SK-N-MC (cell line): ENCODE measurements at regions not wholly inside any gene's neighbourhood (a gene's known extent, or its start where the extent isn't known, plus 50 kb on each side); places are given as distances from the start of the nearest gene placed in this dataset.

Experiments
- EZH2 ChIP-seq: fragments of 200-600 bp; sonication (generic); IDR thresholded peaks from one replicate; pipeline ENCODE4 v1.6.1; 2017; ENCODE audit warnings: antibody characterized with exemption
- POLR2AphosphoS5 ChIP-seq: IDR thresholded peaks from 2 replicates; pipeline ENCODE4 v1.6.1; 2012; ENCODE audit warnings: mild to moderate bottlenecking, low read depth, low read length, borderline replicate concordance

DNA sequence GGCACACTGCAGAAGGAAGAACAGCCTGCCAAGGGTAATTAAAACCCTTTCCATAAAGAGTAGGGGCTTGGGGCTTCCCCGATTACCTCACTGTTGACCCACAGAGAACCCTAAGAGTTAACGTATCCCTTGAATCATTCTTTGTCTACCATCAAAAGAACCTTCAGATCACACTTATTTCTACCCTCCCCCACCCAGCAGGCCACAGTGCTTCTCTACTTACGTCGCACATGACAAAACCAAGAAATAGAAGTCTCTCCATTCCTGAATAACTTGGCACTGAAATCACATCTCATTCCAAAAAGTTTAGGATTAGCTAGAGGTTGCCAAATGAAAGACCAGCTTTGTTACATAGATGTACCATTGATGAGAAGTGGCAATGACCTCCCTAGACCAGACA is 268.7 kb upstream of the GAS1 start:
- no peak for TF ChIP-seq POLR2AphosphoS5
- TF ChIP-seq EZH2 = no peak
